OCI-LY7 (cell line): ENCODE measurements at regions not wholly inside any gene's neighbourhood (a gene's known extent, or its start where the extent isn't known, plus 50 kb on each side); places are given as distances from the start of the nearest gene placed in this dataset.

Source experiments
- EZH2phosphoT487 ChIP-seq: fragments of 200-600 bp; sonication (generic); IDR thresholded peaks from 2 replicates; pipeline ENCODE4 v1.6.1; 2018; ENCODE audit warnings: low read depth, borderline replicate concordance, mild to moderate bottlenecking, mixed run types, antibody characterized with exemption, low read length, moderate library complexity, mixed read lengths
- TF ChIP-seq, protein P1 (sequence below): fragments of 200-600 bp; sonication (generic); conservative IDR thresholded peaks from 2 replicates; pipeline ENCODE4 v1.5.1; 2014; ENCODE audit warnings: mild to moderate bottlenecking, antibody characterized with exemption, low read length, moderate library complexity, mixed read lengths

- TF ChIP-seq EZH2phosphoT487 = no peak
- TF ChIP-seq, protein P1, sequence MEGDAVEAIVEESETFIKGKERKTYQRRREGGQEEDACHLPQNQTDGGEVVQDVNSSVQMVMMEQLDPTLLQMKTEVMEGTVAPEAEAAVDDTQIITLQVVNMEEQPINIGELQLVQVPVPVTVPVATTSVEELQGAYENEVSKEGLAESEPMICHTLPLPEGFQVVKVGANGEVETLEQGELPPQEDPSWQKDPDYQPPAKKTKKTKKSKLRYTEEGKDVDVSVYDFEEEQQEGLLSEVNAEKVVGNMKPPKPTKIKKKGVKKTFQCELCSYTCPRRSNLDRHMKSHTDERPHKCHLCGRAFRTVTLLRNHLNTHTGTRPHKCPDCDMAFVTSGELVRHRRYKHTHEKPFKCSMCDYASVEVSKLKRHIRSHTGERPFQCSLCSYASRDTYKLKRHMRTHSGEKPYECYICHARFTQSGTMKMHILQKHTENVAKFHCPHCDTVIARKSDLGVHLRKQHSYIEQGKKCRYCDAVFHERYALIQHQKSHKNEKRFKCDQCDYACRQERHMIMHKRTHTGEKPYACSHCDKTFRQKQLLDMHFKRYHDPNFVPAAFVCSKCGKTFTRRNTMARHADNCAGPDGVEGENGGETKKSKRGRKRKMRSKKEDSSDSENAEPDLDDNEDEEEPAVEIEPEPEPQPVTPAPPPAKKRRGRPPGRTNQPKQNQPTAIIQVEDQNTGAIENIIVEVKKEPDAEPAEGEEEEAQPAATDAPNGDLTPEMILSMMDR = no peak
Observed at GRCh38 chr11:90947930-90948329, 725.1 kb upstream of the CHORDC1 start.
